ENCODE measurements at regions not wholly inside any gene's neighbourhood (a gene's known extent, or its start where the extent isn't known, plus 50 kb on each side); places are given as distances from the start of the nearest gene placed in this dataset.

- POLR2A ChIA-PET = no interaction called here
- Histone ChIP-seq H3K4me3 (ENCODE audit: low read depth, low read length) (no peak overlapping the region), H3K27ac (ENCODE audit: extremely low read depth, low read depth, low read length) (no peak overlapping the region), H3K9me3 (ENCODE audit: control insufficient read depth, insufficient read depth, low read depth, low read length) (no peaks in the 10 kb centered on the region), H3K4me1 (ENCODE audit: control insufficient read depth, insufficient read depth, low read length) (no peaks in the 10 kb centered on the region), H3K36me3 (ENCODE audit: control insufficient read depth in 2 of 2, insufficient read depth in 1 of 2, low read length in 2 of 2) (no peaks in the 10 kb centered on the region)
- TF ChIP-seq GLI2 (tag by site-specific recombination; IDR thresholded peaks at IDR 0.05; ENCODE audit: borderline replicate concordance, low read depth) = no peak
- no peak for TF ChIP-seq ZNF843 (tag by site-specific recombination; IDR thresholded peaks at IDR 0.05)
- TF ChIP-seq ZFP37 (tag by site-specific recombination; IDR thresholded peaks at IDR 0.05) = no peak
- no peak for TF ChIP-seq ZBTB1 (tag by site-specific recombination; IDR thresholded peaks at IDR 0.05)
- TF ChIP-seq ZNF175 (tag by site-specific recombination; IDR thresholded peaks at IDR 0.05) = no peak
- no peak for TF ChIP-seq SALL2 (tag by site-specific recombination; IDR thresholded peaks at IDR 0.05; ENCODE audit: borderline replicate concordance)
- TF ChIP-seq ZNF792 (tag by site-specific recombination; IDR thresholded peaks at IDR 0.05) = no peak
- no peak for TF ChIP-seq ZNF16 (tag by site-specific recombination; IDR thresholded peaks at IDR 0.05; ENCODE audit: low read depth)
- no peak for TF ChIP-seq TSHZ1 (tag by site-specific recombination; IDR thresholded peaks at IDR 0.05; ENCODE audit: borderline replicate concordance)
- TF ChIP-seq ZNF596 (tag by site-specific recombination; IDR thresholded peaks at IDR 0.05) = no peak
- TF ChIP-seq ZNF791 (tag by site-specific recombination; IDR thresholded peaks at IDR 0.05) = no peak
- TF ChIP-seq HOXC10 (CRISPR knock-in tag; IDR thresholded peaks at IDR 0.05) = no peak
- TF ChIP-seq MZF1 (tag by site-specific recombination; IDR thresholded peaks at IDR 0.05; ENCODE audit: borderline replicate concordance) = no peak
- TF ChIP-seq PATZ1 (tag by site-specific recombination; IDR thresholded peaks at IDR 0.05) = no peak
- no peak for TF ChIP-seq ZBTB7A (tag by site-specific recombination; IDR thresholded peaks at IDR 0.05; ENCODE audit: low read depth)
- CTCF ChIA-PET = interaction anchor here (0.5 kb wide), 1 partner anchor 24 kb away, joined by 4 read pairs; no protein-coding TSS in a partner anchor
Measured at GRCh38 chr3:94709249-94709902, 646.5 kb downstream of the NSUN3 start.

DNA sequence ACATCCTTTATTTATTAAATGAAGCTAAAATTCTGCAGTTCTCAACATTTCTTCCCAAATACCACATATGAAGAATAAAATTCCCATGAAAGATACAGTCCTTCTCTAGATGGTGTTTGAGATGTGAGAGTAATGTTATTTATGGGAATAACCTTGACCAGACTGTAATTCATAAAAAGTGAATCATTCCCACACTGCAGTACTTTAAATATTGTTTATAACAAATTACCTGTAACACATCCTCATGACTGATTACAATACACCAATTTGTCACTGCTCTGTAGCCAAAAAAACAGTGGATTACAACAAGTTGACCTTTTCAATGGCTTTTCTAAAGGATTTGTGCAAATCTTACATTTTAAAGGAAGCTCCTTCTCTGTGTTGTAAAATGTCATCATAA lies 651.3 kb downstream of the NSUN3 start:
- no peak overlapping the region for H3K4me3 ChIP-seq (ENCODE audit: low read depth, low read length)
- POLR2A ChIA-PET = no interaction called here
- CTCF ChIA-PET = interaction anchor here (0.7 kb wide), 1 partner anchor 498 kb away, joined by 4 read pairs; no protein-coding TSS in a partner anchor
- H3K27ac ChIP-seq (ENCODE audit: extremely low read depth, low read depth, low read length) = no peak overlapping the region
- no peak for TF ChIP-seq ZNF140 (tag by site-specific recombination; IDR thresholded peaks at IDR 0.05)
- no peak for TF ChIP-seq ZFP41 (tag by site-specific recombination; IDR thresholded peaks at IDR 0.05; ENCODE audit: borderline replicate concordance)
- no peak for TF ChIP-seq ZEB2 (tag by site-specific recombination; IDR thresholded peaks at IDR 0.05)
- no peak for TF ChIP-seq ZNF211 (tag by site-specific recombination; IDR thresholded peaks at IDR 0.05; ENCODE audit: low read depth)
- no peak for TF ChIP-seq ZNF510 (tag by site-specific recombination; IDR thresholded peaks at IDR 0.05; ENCODE audit: insufficient replicate concordance)
- TF ChIP-seq ZFHX2 (tag by site-specific recombination; conservative IDR thresholded peaks at IDR 0.05) = no peak
- TF ChIP-seq KLF10 (tag by site-specific recombination; IDR thresholded peaks at IDR 0.05) = no peak
- no peak for TF ChIP-seq ZNF426 (tag by site-specific recombination; IDR thresholded peaks at IDR 0.05)
- no peaks in the 10 kb centered on the region for H3K36me3 ChIP-seq (ENCODE audit: control insufficient read depth in 2 of 2, insufficient read depth in 1 of 2, low read length in 2 of 2)
- H3K4me1 ChIP-seq (ENCODE audit: control insufficient read depth, insufficient read depth, low read length) = no peaks in the 10 kb centered on the region
- H3K9me3 ChIP-seq (ENCODE audit: control insufficient read depth, insufficient read depth, low read depth, low read length) = no peaks in the 10 kb centered on the region

Data from HEK293 (cell line).